Vagina (tissue), 2 donors: ENCODE measurements at regions not wholly inside any gene's neighbourhood (a gene's known extent, or its start where the extent isn't known, plus 50 kb on each side); places are given as distances from the start of the nearest gene placed in this dataset.

Source experiments
- DNase-seq, 2 donors: peaks; one replicate each; pipeline ENCODE4 v3.0.0-alpha.2; 2017; ENCODE audit errors: extremely low spot score in 2 of 2
- H3K27ac ChIP-seq: fragments of 200-600 bp; sonication (generic); one replicate; pipeline ENCODE4 v1.5.1; 2019
- H3K27me3 ChIP-seq: fragments of 200-600 bp; sonication (generic); one replicate; pipeline ENCODE4 v1.5.1; 2019
- H3K36me3 ChIP-seq, 2 donors: fragments of 200-600 bp; sonication (generic); one replicate each; pipeline ENCODE4 v1.5.1; 2017 to 2019
- H3K4me1 ChIP-seq: fragments of 200-600 bp; sonication (generic); one replicate; pipeline ENCODE4 v1.5.1; 2019
- H3K4me3 ChIP-seq, 2 donors: fragments of 200-600 bp; sonication (generic); 1 replicate in 1 of 2; 2 replicates in 1 of 2; pipeline ENCODE4 v1.5.1; 2016 to 2019
- H3K9me3 ChIP-seq: fragments of 200-600 bp; sonication (generic); one replicate; pipeline ENCODE4 v1.5.1; 2019
- POLR2A ChIP-seq, 2 donors: fragments of 450-650 bp; IDR thresholded peaks; one replicate each; pipeline ENCODE4 v1.6.1; 2017; ENCODE audit warnings: antibody characterized with exemption in 2 of 2, mild to moderate bottlenecking in 2 of 2, moderate library complexity in 2 of 2
- POLR2AphosphoS5 ChIP-seq, 2 donors: sonication (generic); formaldehyde crosslinking; IDR thresholded peaks; one replicate each; pipeline ENCODE4 v1.9.0; 2017; ENCODE audit warnings: antibody characterized with exemption in 2 of 2, mild to moderate bottlenecking in 2 of 2, low read depth in 1 of 2; ENCODE audit not compliant: insufficient read depth in 1 of 2
- intact Hi-C: fragments of 100-400 bp; cut with DNase I; formaldehyde crosslinking; loops from one replicate; pipeline ENCODE4 v1.15.1; 2023
- TF ChIP-seq, protein P1 (sequence below), 3 experiments: fragments of 450-650 bp in 2 of 3; fragments of 200-600 bp in 1 of 3; sonication (generic) in 1 of 3; IDR thresholded peaks; one replicate each; pipeline ENCODE4 v1.5.1; 2017 to 2019; ENCODE audit warnings: antibody characterized with exemption in 3 of 3, mild to moderate bottlenecking in 2 of 3, moderate library complexity in 2 of 3

- Histone ChIP-seq H3K4me1 (no peaks in the 10 kb centered on the region), H3K36me3 (no peaks in the 10 kb centered on the region), H3K27me3 (no peaks in the 10 kb centered on the region), H3K27ac (no peak overlapping the region), H3K9me3 (no peaks in the 10 kb centered on the region), H3K4me3 (no peak overlapping the region)
- TF ChIP-seq, protein P1, sequence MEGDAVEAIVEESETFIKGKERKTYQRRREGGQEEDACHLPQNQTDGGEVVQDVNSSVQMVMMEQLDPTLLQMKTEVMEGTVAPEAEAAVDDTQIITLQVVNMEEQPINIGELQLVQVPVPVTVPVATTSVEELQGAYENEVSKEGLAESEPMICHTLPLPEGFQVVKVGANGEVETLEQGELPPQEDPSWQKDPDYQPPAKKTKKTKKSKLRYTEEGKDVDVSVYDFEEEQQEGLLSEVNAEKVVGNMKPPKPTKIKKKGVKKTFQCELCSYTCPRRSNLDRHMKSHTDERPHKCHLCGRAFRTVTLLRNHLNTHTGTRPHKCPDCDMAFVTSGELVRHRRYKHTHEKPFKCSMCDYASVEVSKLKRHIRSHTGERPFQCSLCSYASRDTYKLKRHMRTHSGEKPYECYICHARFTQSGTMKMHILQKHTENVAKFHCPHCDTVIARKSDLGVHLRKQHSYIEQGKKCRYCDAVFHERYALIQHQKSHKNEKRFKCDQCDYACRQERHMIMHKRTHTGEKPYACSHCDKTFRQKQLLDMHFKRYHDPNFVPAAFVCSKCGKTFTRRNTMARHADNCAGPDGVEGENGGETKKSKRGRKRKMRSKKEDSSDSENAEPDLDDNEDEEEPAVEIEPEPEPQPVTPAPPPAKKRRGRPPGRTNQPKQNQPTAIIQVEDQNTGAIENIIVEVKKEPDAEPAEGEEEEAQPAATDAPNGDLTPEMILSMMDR (IDR thresholded peaks at IDR 0.05) = no peak
- no peak for TF ChIP-seq POLR2A (IDR thresholded peaks at IDR 0.05)
- TF ChIP-seq POLR2AphosphoS5 (IDR thresholded peaks at IDR 0.05; ENCODE audit: insufficient read depth in 1 of 2, low read depth in 1 of 2) = no peak
- intact Hi-C loops = no loop called here
- DNase-seq = no peak
Observed at GRCh38 chr12:114904254-114905003, 220.5 kb upstream of the TBX3 start.

GRCh38 chr12:114903083-114903691 lies 219.2 kb upstream of the TBX3 start:
- Histone ChIP-seq H3K9me3 (no peaks in the 10 kb centered on the region), H3K27me3 (no peaks in the 10 kb centered on the region), H3K4me1 (no peaks in the 10 kb centered on the region), H3K36me3 (no peaks in the 10 kb centered on the region), H3K27ac (no peak overlapping the region), H3K4me3 (no peak overlapping the region)
- DNase-seq = no peak
- intact Hi-C loops = no loop called here
- no peak for TF ChIP-seq POLR2AphosphoS5 (IDR thresholded peaks at IDR 0.05; ENCODE audit: insufficient read depth in 1 of 2, low read depth in 1 of 2)
- no peak for TF ChIP-seq POLR2A (IDR thresholded peaks at IDR 0.05)
- TF ChIP-seq, protein P1 (IDR thresholded peaks at IDR 0.05) = no peak

- H3K27me3 ChIP-seq = no peaks in the 10 kb centered on the region
- no peak for DNase-seq
- no peaks in the 10 kb centered on the region for H3K9me3 ChIP-seq
- intact Hi-C loops = no loop called here
- H3K4me1 ChIP-seq = no peaks in the 10 kb centered on the region
- H3K27ac ChIP-seq = no peak overlapping the region
- H3K36me3 ChIP-seq = no peaks in the 10 kb centered on the region
- TF ChIP-seq, protein P1 (IDR thresholded peaks at IDR 0.05) = no peak
- TF ChIP-seq POLR2AphosphoS5 (IDR thresholded peaks at IDR 0.05; ENCODE audit: insufficient read depth in 1 of 2, low read depth in 1 of 2) (no peak), POLR2A (IDR thresholded peaks at IDR 0.05) (no peak)
- no peak overlapping the region for H3K4me3 ChIP-seq
Observed at GRCh38 chr12:114902665-114903064, 218.7 kb upstream of the TBX3 start.

- intact Hi-C loops = no loop called here
- Histone ChIP-seq H3K4me1 (no peaks in the 10 kb centered on the region), H3K27me3 (no peaks in the 10 kb centered on the region), H3K9me3 (no peaks in the 10 kb centered on the region), H3K4me3 (no peak overlapping the region), H3K36me3 (no peaks in the 10 kb centered on the region), H3K27ac (no peak overlapping the region)
- no peak for DNase-seq
- TF ChIP-seq POLR2A (IDR thresholded peaks at IDR 0.05) = no peak
- TF ChIP-seq POLR2AphosphoS5 (IDR thresholded peaks at IDR 0.05; ENCODE audit: insufficient read depth in 1 of 2, low read depth in 1 of 2) = no peak
- TF ChIP-seq, protein P1 (IDR thresholded peaks at IDR 0.05) = no peak
Observed at GRCh38 chr12:114901316-114901715, 217.3 kb upstream of the TBX3 start.

DNA sequence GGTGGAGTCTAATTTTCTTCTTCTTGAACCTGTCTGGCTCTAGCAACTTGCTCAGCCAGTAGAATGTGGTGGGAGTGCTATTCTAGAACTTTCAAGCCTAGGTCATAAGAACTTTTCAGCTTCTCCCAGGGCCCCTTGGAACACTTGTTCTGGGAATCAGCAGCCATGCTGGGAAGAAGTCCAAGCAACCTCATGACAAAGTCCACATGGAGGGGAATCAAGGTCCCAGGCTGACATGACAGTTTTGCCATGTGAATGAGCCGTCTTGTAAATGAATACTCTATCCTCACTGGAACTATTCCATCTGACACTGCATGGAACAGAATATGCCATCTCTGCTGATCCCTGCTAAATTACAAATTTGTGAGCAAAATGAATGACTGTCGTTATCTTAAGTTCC lies 214.2 kb upstream of the TBX3 start:
- DNase-seq = no peak
- intact Hi-C loops = no loop called here
- no peaks in the 10 kb centered on the region for H3K36me3 ChIP-seq
- H3K27me3 ChIP-seq = no peaks in the 10 kb centered on the region
- no peaks in the 10 kb centered on the region for H3K4me1 ChIP-seq
- TF ChIP-seq POLR2A (IDR thresholded peaks at IDR 0.05) (no peak), POLR2AphosphoS5 (IDR thresholded peaks at IDR 0.05; ENCODE audit: insufficient read depth in 1 of 2, low read depth in 1 of 2) (no peak)
- TF ChIP-seq, protein P1 (IDR thresholded peaks at IDR 0.05) = no peak
- no peak overlapping the region for H3K27ac ChIP-seq
- H3K4me3 ChIP-seq = no peak overlapping the region
- H3K9me3 ChIP-seq = no peaks in the 10 kb centered on the region
